Tibial nerve (tissue), 4 donors: ENCODE measurements at regions not wholly inside any gene's neighbourhood (a gene's known extent, or its start where the extent isn't known, plus 50 kb on each side); places are given as distances from the start of the nearest gene placed in this dataset.

ENCODE experiments used
- CTCF ChIP-seq, 5 experiments: fragments of 200-600 bp in 3 of 5; fragments of 450-650 bp in 2 of 5; sonication (generic) in 3 of 5; IDR thresholded peaks; one replicate each; pipeline ENCODE4 v1.5.1; 2016 to 2019; ENCODE audit warnings: antibody characterized with exemption in 5 of 5, mild to moderate bottlenecking in 3 of 5, moderate library complexity in 2 of 5
- EP300 ChIP-seq, 2 donors: sonication (generic); formaldehyde crosslinking; IDR thresholded peaks; one replicate each; pipeline ENCODE4 v1.6.1; 2017; ENCODE audit warnings: antibody characterized with exemption in 2 of 2, mild to moderate bottlenecking in 1 of 2
- POLR2A ChIP-seq, 2 donors: fragments of 450-650 bp; IDR thresholded peaks; one replicate each; pipeline ENCODE4 v1.6.1; 2017; ENCODE audit warnings: antibody characterized with exemption in 2 of 2, mild to moderate bottlenecking in 2 of 2, moderate library complexity in 2 of 2

DNA sequence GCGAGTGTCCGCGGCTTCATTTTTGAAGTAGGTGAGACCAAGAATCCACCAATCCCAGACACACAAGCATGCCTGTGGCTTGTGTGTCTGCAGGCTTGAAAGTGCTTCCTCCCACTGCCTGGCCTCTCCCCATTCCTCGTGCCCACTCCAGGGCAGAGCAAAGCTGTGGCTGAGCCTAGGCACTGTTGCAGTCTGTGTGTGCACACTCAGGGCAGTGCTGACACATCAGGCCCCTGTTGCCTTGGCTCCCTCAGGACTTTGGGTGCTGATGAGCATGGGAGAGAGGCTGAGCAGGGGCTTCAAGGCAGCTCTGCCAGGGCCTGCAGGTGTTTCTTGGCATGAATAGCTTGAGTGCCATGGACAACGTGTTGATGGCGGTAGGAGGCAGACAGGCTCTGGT is 776.7 kb downstream of the CDH11 start:
- TF ChIP-seq CTCF (IDR thresholded peaks at IDR 0.05) (no peak), POLR2A (IDR thresholded peaks at IDR 0.05) (no peak), EP300 (IDR thresholded peaks at IDR 0.05) (no peak)
